H9 (cell line): ENCODE measurements at regions not wholly inside any gene's neighbourhood (a gene's known extent, or its start where the extent isn't known, plus 50 kb on each side); places are given as distances from the start of the nearest gene placed in this dataset.

Experiments
- DNase-seq: peaks from one replicate; pipeline ENCODE4 v3.0.0-alpha.2; 2017
- H2AFZ ChIP-seq: one replicate; pipeline ENCODE4 v1.6.1; 2013; ENCODE audit warnings: mild to moderate bottlenecking, low read length, control low read depth, moderate library complexity
- H2AK5ac ChIP-seq: 2 replicates; pipeline ENCODE4 v1.6.1; 2013; ENCODE audit warnings: low read length, control low read depth, mixed read lengths; ENCODE audit not compliant: insufficient read length
- H2BK120ac ChIP-seq: one replicate; pipeline ENCODE4 v1.6.1; 2013; ENCODE audit warnings: low read depth, mild to moderate bottlenecking, low read length, control low read depth, inconsistent platforms; ENCODE audit not compliant: poor library complexity, severe bottlenecking
- H2BK12ac ChIP-seq: 2 replicates; pipeline ENCODE4 v1.6.1; 2013; ENCODE audit warnings: low read length, control low read depth, mixed read lengths, low read depth; ENCODE audit not compliant: insufficient read length
- H2BK15ac ChIP-seq: 2 replicates; pipeline ENCODE4 v1.6.1; 2013; ENCODE audit warnings: low read depth, low read length, control low read depth
- H2BK20ac ChIP-seq: one replicate; pipeline ENCODE4 v1.6.1; 2013; ENCODE audit warnings: low read depth, mild to moderate bottlenecking, low read length, control low read depth, inconsistent platforms; ENCODE audit not compliant: poor library complexity, severe bottlenecking
- H2BK5ac ChIP-seq: 2 replicates; pipeline ENCODE4 v1.6.1; 2013; ENCODE audit warnings: low read length, control low read depth, mixed read lengths; ENCODE audit not compliant: insufficient read length
- H3K14ac ChIP-seq: 2 replicates; pipeline ENCODE4 v1.6.1; 2013; ENCODE audit warnings: low read length, control low read depth; ENCODE audit not compliant: insufficient read depth
- H3K18ac ChIP-seq: 2 replicates; pipeline ENCODE4 v1.6.1; 2013; ENCODE audit warnings: low read depth, mild to moderate bottlenecking, mixed read lengths, low read length, control low read depth; ENCODE audit not compliant: insufficient read length
- H3K23ac ChIP-seq: 2 replicates; pipeline ENCODE4 v1.6.1; 2013; ENCODE audit warnings: low read length, control low read depth, mixed read lengths, low read depth; ENCODE audit not compliant: insufficient read length
- H3K23me2 ChIP-seq: 2 replicates; pipeline ENCODE4 v1.6.1; 2013; ENCODE audit warnings: low read depth, mild to moderate bottlenecking, mixed read lengths, low read length, control low read depth; ENCODE audit not compliant: insufficient read length, poor library complexity, severe bottlenecking
- H3K27ac ChIP-seq: 2 replicates; pipeline ENCODE4 v1.5.1; 2013; ENCODE audit warnings: low read length, control low read depth, mixed read lengths, low read depth; ENCODE audit not compliant: insufficient read length
- H3K27me3 ChIP-seq: 2 replicates; pipeline ENCODE4 v1.6.1; 2013; ENCODE audit warnings: low read length, control low read depth, inconsistent platforms; ENCODE audit not compliant: insufficient read depth
- H3K4ac ChIP-seq: 2 replicates; pipeline ENCODE4 v1.6.1; 2013; ENCODE audit warnings: low read depth, mild to moderate bottlenecking, control low read depth, inconsistent platforms, low read length, moderate library complexity
- H3K4me1 ChIP-seq: 2 replicates; pipeline ENCODE4 v1.6.1; 2013; ENCODE audit warnings: low read length, control low read depth, inconsistent platforms; ENCODE audit not compliant: insufficient read depth
- H3K4me2 ChIP-seq: 2 replicates; pipeline ENCODE4 v1.6.1; 2013; ENCODE audit warnings: low read length, control low read depth, mixed read lengths; ENCODE audit not compliant: insufficient read length, insufficient read depth
- H3K56ac ChIP-seq: 2 replicates; pipeline ENCODE4 v1.6.1; 2013; ENCODE audit warnings: low read depth, mild to moderate bottlenecking, mixed read lengths, low read length, control low read depth; ENCODE audit not compliant: insufficient read length
- H3K79me1 ChIP-seq: 2 replicates; pipeline ENCODE4 v1.6.1; 2013; ENCODE audit warnings: low read depth, mild to moderate bottlenecking, moderate library complexity, low read length, control low read depth, inconsistent platforms; ENCODE audit not compliant: insufficient read depth, poor library complexity, severe bottlenecking
- H3K79me2 ChIP-seq: 2 replicates; pipeline ENCODE4 v1.6.1; 2013; ENCODE audit warnings: low read length, control low read depth, inconsistent platforms; ENCODE audit not compliant: insufficient read depth
- H3K9ac ChIP-seq: 2 replicates; pipeline ENCODE4 v1.6.1; 2013; ENCODE audit warnings: low read length, control low read depth, mixed read lengths; ENCODE audit not compliant: insufficient read length; ENCODE audit errors: extremely low read depth
- H3K9me3 ChIP-seq: one replicate; pipeline ENCODE4 v1.6.1; 2013; ENCODE audit warnings: low read depth, low read length, inconsistent platforms; ENCODE audit not compliant: control insufficient read depth
- H3T11ph ChIP-seq: one replicate; pipeline ENCODE4 v1.6.1; 2013; ENCODE audit warnings: mild to moderate bottlenecking, low read length, control low read depth, inconsistent platforms
- H4K20me1 ChIP-seq: one replicate; pipeline ENCODE4 v1.6.1; 2013; ENCODE audit not compliant: control insufficient read depth, insufficient read length, insufficient read depth
- H4K5ac ChIP-seq: 2 replicates; pipeline ENCODE4 v1.6.1; 2013; ENCODE audit warnings: low read depth, mild to moderate bottlenecking, mixed read lengths, low read length, control low read depth; ENCODE audit not compliant: insufficient read length
- H4K8ac ChIP-seq: replicated peaks from 2 replicates; pipeline ENCODE4 v1.6.1; 2013; ENCODE audit warnings: low read length, control low read depth, mixed read lengths, low read depth; ENCODE audit not compliant: insufficient read length
- H4K91ac ChIP-seq: 2 replicates; pipeline ENCODE4 v1.6.1; 2013; ENCODE audit warnings: low read depth, mild to moderate bottlenecking, moderate library complexity, mixed read lengths, low read length, control low read depth; ENCODE audit not compliant: insufficient read length
- H3K27ac Mint-ChIP-seq, 3 experiments: 2 replicates in 2 of 3; 3 replicates in 1 of 3; pipeline ENCODE4 v1.8.0; 2020 to 2021; ENCODE audit warnings: mixed read lengths in 3 of 3, mild to moderate bottlenecking in 1 of 3, moderate library complexity in 1 of 3
- H3K27me3 Mint-ChIP-seq: 2 replicates; pipeline ENCODE4 v1.8.0; 2021; ENCODE audit warnings: low read depth, mild to moderate bottlenecking, moderate library complexity, mixed read lengths
- H3K36me3 Mint-ChIP-seq, 3 experiments: 2 replicates in 2 of 3; 3 replicates in 1 of 3; pipeline ENCODE4 v1.8.0; 2020 to 2021; ENCODE audit warnings: low read depth in 3 of 3, mixed read lengths in 3 of 3; ENCODE audit not compliant: insufficient read depth in 1 of 3
- H3K4me1 Mint-ChIP-seq, 2 experiments: 2 replicates each; pipeline ENCODE4 v1.8.0; 2020; ENCODE audit warnings: mixed read lengths in 2 of 2
- H3K4me3 Mint-ChIP-seq, 2 experiments: 2 replicates in 1 of 2; 3 replicates in 1 of 2; pipeline ENCODE4 v1.8.0; 2020 to 2021; ENCODE audit warnings: mild to moderate bottlenecking in 2 of 2, mixed read lengths in 2 of 2, moderate library complexity in 1 of 2
- H3K9me3 Mint-ChIP-seq, 2 experiments: 2 replicates in 1 of 2; 3 replicates in 1 of 2; pipeline ENCODE4 v1.8.0; 2020; ENCODE audit warnings: mild to moderate bottlenecking in 2 of 2, mixed read lengths in 2 of 2, moderate library complexity in 1 of 2
- WGBS: extraction: QIAGEN DNeasy Blood & Tissue Kit; methylation state at CpG from one replicate; pipeline ENCODE4 v1.1.7; 2013; ENCODE audit warnings: missing lambda C conversion rate, low lambda C conversion rate, mixed read lengths; ENCODE audit not compliant: insufficient read length; ENCODE audit errors: extremely low coverage; 5-methylcytosine and 5-hydroxymethylcytosine counted together
- TF ChIP-seq, protein P1 (sequence below): fragments of 200-600 bp; sonication (generic); conservative IDR thresholded peaks from 3 replicates; pipeline ENCODE4 v1.8.0; 2021; ENCODE audit warnings: antibody characterized with exemption, mild to moderate bottlenecking

DNA sequence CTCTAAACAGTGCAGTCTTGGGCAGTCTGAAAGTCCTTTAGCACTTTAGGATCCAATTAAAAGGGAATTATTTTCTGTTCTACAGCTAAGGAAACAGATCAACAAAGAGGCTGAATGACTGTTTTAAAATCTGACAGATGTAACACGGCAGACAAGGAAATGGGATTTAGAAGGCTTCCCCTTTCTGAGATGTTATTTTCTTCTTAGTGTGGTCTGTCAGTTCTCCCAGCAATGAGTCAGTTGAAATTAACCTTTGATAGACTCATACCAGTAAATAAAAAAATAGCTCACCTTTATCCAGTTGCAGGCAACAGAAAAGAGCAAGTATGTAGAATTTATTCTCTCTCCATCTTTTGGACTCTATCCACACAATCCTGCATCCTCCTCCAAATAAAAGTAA lies 98.1 kb downstream of the NEDD1 start:
- Histone ChIP-seq H3K27me3 (no peaks in the 10 kb centered on the region), H3K4me2 (no peak overlapping the region)

More for the DNA sequence above, 98.1 kb downstream of the NEDD1 start:
- Histone ChIP-seq H3K79me1 (no peaks in the 10 kb centered on the region), H3K18ac (no peak overlapping the region), H2AK5ac (no peak overlapping the region), H4K20me1 (no peaks in the 10 kb centered on the region), H2BK20ac (no peak overlapping the region), H3K23ac (no peak overlapping the region), H3K9ac (no peak overlapping the region), H4K91ac (no peak overlapping the region), H3K56ac (no peak overlapping the region), H3K4ac (no peak overlapping the region), H4K5ac (no peak overlapping the region), H2BK5ac (no peak overlapping the region), H3K23me2 (no peaks in the 10 kb centered on the region), H2BK120ac (no peak overlapping the region), H4K8ac (no peak overlapping the region), H2BK12ac (no peak overlapping the region), H3K9me3 (no peaks in the 10 kb centered on the region), H3K14ac (no peak overlapping the region), H2BK15ac (no peak overlapping the region), H3K27ac (no peak overlapping the region), H3K4me1 (0 out of 2 replicates have a peak, but pooled peaks cover 3% of the 10 kb centered on the region), H2AFZ (no peak overlapping the region), H3K79me2 (no peaks in the 10 kb centered on the region), H3T11ph (no peak overlapping the region)
- no peaks in the 10 kb centered on the region for H3K27me3 Mint-ChIP-seq
- DNase-seq: no peak
- H3K27ac Mint-ChIP-seq: no peak overlapping the region
- peaks cover 0 to 3% (median 0%) of the 10 kb centered on the region in 3 experiments; a peak in 1 of 7 replicates for H3K36me3 Mint-ChIP-seq
- H3K4me1 Mint-ChIP-seq: peaks cover 9 to 11% of the 10 kb centered on the region in 2 experiments
- no peak overlapping the region for H3K4me3 Mint-ChIP-seq
- H3K9me3 Mint-ChIP-seq: no peaks in the 10 kb centered on the region
- TF ChIP-seq, protein P1, sequence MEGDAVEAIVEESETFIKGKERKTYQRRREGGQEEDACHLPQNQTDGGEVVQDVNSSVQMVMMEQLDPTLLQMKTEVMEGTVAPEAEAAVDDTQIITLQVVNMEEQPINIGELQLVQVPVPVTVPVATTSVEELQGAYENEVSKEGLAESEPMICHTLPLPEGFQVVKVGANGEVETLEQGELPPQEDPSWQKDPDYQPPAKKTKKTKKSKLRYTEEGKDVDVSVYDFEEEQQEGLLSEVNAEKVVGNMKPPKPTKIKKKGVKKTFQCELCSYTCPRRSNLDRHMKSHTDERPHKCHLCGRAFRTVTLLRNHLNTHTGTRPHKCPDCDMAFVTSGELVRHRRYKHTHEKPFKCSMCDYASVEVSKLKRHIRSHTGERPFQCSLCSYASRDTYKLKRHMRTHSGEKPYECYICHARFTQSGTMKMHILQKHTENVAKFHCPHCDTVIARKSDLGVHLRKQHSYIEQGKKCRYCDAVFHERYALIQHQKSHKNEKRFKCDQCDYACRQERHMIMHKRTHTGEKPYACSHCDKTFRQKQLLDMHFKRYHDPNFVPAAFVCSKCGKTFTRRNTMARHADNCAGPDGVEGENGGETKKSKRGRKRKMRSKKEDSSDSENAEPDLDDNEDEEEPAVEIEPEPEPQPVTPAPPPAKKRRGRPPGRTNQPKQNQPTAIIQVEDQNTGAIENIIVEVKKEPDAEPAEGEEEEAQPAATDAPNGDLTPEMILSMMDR: no peak
- no CpG with 5 or more reads among the region's 1 CpG for WGBS
